Calu3 (cell line): ENCODE measurements at regions not wholly inside any gene's neighbourhood (a gene's known extent, or its start where the extent isn't known, plus 50 kb on each side); places are given as distances from the start of the nearest gene placed in this dataset.

Source experiments
- BruUV-seq: library from RNA; stranded (reverse); fragments of 400-500 nt; replicated peaks from 2 replicates; lab custom pipeline; 2021; lab: Mats Ljungman, UMichigan
- CTCF ChIA-PET: fragments of 300-600 bp; sonication (Branson Sonifier 250); formaldehyde crosslinking; loops from one replicate; lab custom pipeline; 2022; ENCODE audit warnings: antibody characterized with exemption; lab: Charles Lee
- DNase-seq: peaks from one replicate; pipeline ENCODE4 v3.0.0; 2022
- H3K27ac Mint-ChIP-seq: one replicate; pipeline ENCODE4 v1.8.0; 2022; ENCODE audit warnings: mixed read lengths; ENCODE audit not compliant: unreplicated experiment
- H3K27me3 Mint-ChIP-seq: one replicate; pipeline ENCODE4 v1.8.0; 2022; ENCODE audit warnings: mixed read lengths; ENCODE audit not compliant: unreplicated experiment
- H3K36me3 Mint-ChIP-seq: one replicate; pipeline ENCODE4 v1.8.0; 2022; ENCODE audit warnings: mild to moderate bottlenecking, moderate library complexity, mixed read lengths; ENCODE audit not compliant: insufficient read depth, unreplicated experiment
- H3K4me1 Mint-ChIP-seq: one replicate; pipeline ENCODE4 v1.8.0; 2022; ENCODE audit warnings: mild to moderate bottlenecking, low read depth, mixed read lengths; ENCODE audit not compliant: unreplicated experiment
- H3K4me3 Mint-ChIP-seq: one replicate; pipeline ENCODE4 v1.8.0; 2022; ENCODE audit warnings: mild to moderate bottlenecking, low read depth, moderate library complexity, mixed read lengths; ENCODE audit not compliant: unreplicated experiment
- H3K9me3 Mint-ChIP-seq: one replicate; pipeline ENCODE4 v1.8.0; 2022; ENCODE audit warnings: low read depth, mixed read lengths; ENCODE audit not compliant: unreplicated experiment
- CTCF ChIP-seq: fragments of 200-600 bp; IDR thresholded peaks from one replicate; pipeline ENCODE4 v1.8.0; 2022; ENCODE audit warnings: antibody characterized with exemption; ENCODE audit not compliant: unreplicated experiment
- intact Hi-C: fragments of 100-400 bp; cut with micrococcal nuclease; formaldehyde crosslinking; loops from one replicate; pipeline ENCODE4 v1.10.0; 2022; ENCODE audit not compliant: unreplicated experiment

DNA sequence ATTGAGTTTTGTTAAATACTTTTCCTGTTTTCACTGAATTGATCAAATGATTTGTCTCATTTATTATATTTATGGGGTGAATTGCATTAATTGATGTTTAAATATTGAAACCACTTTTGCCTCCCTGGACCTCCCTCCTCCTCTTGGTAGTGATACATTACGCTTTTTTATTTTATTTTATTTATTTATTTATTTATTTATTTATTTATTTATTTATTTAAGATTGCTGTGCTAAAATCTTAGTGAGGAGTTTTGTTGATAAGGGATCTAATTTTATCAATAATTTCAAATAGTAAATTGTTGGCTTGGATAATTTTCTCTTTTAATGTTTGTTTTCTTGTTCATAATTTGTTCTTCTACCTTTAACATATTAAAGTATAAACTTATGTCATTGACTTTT is 1281.0 kb upstream of the NXPH2 start:
- intact Hi-C loops: no loop called here
- no peak overlapping the region for H3K27ac Mint-ChIP-seq

DNA sequence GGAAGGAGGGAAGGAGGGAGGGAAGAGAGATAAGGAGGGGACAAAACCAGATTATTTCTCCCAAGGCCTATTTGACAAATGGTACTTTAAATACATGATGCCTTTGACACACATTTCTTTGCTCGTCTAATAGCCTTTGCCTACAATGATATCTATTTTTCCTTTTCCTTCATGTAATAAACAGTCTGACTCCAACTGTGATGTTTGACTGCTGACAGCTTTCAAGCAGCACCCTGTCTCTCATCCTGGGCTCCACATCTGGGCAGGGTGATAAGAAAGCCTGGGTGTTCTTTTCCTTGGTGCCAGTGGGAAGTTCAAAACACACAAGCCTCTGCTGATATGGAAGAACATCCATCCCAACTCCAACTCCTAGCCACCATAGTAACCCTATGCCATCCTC is 1277.7 kb upstream of the NXPH2 start:
- CTCF ChIA-PET: no interaction called here
- Mint-ChIP-seq H3K27me3 (no peaks in the 10 kb centered on the region), H3K9me3 (peaks cover 4% of the 10 kb centered on the region), H3K27ac (no peak overlapping the region), H3K4me1 (no peaks in the 10 kb centered on the region), H3K4me3 (no peak overlapping the region), H3K36me3 (no peaks in the 10 kb centered on the region)
- DNase-seq: no peak
- intact Hi-C loops: no loop called here
- no TSS peak for BruUV-seq
- no peak for TF ChIP-seq CTCF

More for the DNA sequence above, 1281.0 kb upstream of the NXPH2 start:
- DNase-seq: no peak
- Mint-ChIP-seq H3K27me3 (no peaks in the 10 kb centered on the region), H3K4me3 (no peak overlapping the region), H3K4me1 (no peaks in the 10 kb centered on the region), H3K9me3 (peaks cover 4% of the 10 kb centered on the region), H3K36me3 (no peaks in the 10 kb centered on the region)
- CTCF ChIA-PET: no interaction called here
- BruUV-seq: no TSS peak
- TF ChIP-seq CTCF: no peak

DNA sequence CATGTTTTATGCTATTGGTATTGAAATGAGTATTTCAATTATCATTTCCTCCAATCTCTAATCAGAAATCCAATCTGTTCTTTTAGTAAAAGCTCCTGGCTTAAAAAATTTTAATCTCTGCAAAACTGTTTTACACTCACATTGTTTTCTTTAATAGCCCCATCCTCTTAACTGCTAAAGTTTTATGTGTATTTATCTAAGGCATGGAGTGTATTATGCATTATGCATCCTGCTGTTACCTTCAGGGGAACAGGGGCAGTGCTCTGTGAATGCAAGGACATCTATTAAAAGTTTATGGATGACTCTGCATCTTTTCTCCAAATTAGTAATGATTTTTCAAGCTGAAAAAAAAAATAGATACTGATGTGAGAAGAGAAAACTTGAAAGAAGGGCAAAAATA is 1261.6 kb upstream of the NXPH2 start:
- Mint-ChIP-seq H3K36me3 (no peaks in the 10 kb centered on the region), H3K27ac (no peak overlapping the region), H3K4me3 (no peak overlapping the region), H3K27me3 (no peaks in the 10 kb centered on the region), H3K4me1 (no peaks in the 10 kb centered on the region), H3K9me3 (peaks cover 4% of the 10 kb centered on the region)
- no TSS peak for BruUV-seq
- intact Hi-C loops: no loop called here
- no peak for DNase-seq
- CTCF ChIA-PET: no interaction called here
- TF ChIP-seq CTCF: no peak

DNA sequence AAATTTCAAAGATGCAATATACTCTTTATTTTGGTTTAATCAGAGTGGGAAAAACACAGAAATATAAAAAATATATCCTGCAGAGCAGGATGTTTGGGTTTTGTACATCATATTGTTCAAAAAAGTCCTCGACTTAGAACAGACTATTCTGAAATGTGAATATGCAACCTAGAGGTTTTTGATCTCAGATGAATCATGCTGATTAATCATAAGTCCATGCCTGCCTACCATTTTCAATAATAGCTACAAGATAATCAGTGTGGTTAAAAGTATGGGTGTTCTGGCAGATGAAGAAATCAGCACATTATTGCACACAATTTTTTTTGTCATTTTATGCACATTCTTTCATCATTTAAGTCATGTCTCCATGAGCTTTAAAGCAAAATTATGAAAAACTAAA is 1261.0 kb upstream of the NXPH2 start:
- no peak for DNase-seq
- TF ChIP-seq CTCF: no peak
- Mint-ChIP-seq H3K4me1 (no peaks in the 10 kb centered on the region), H3K36me3 (no peaks in the 10 kb centered on the region), H3K27ac (no peak overlapping the region), H3K9me3 (peaks cover 4% of the 10 kb centered on the region), H3K27me3 (no peaks in the 10 kb centered on the region), H3K4me3 (no peak overlapping the region)
- intact Hi-C loops: no loop called here
- CTCF ChIA-PET: no interaction called here
- BruUV-seq: no TSS peak
